Mucosa of rectum (tissue), 2 donors: ENCODE measurements at regions not wholly inside any gene's neighbourhood (a gene's known extent, or its start where the extent isn't known, plus 50 kb on each side); places are given as distances from the start of the nearest gene placed in this dataset.

ENCODE experiments used
- H3K27ac ChIP-seq, 2 donors: one replicate each; pipeline ENCODE4 v1.7.0; 2013; ENCODE audit warnings: inconsistent platforms in 2 of 2, low read depth in 2 of 2, low read length in 2 of 2
- H3K27me3 ChIP-seq, 2 donors: one replicate each; pipeline ENCODE4 v1.7.0; 2013; ENCODE audit warnings: low read length in 2 of 2; ENCODE audit not compliant: control insufficient read depth in 2 of 2, insufficient read depth in 2 of 2
- H3K36me3 ChIP-seq, 2 donors: one replicate each; pipeline ENCODE4 v1.7.0; 2013; ENCODE audit warnings: low read length in 2 of 2; ENCODE audit not compliant: control insufficient read depth in 2 of 2, insufficient read depth in 2 of 2
- H3K4me1 ChIP-seq, 2 donors: one replicate each; pipeline ENCODE4 v1.7.0; 2013; ENCODE audit warnings: low read length in 2 of 2, mild to moderate bottlenecking in 1 of 2; ENCODE audit not compliant: control insufficient read depth in 2 of 2, insufficient read depth in 2 of 2
- H3K4me3 ChIP-seq, 2 donors: one replicate each; pipeline ENCODE4 v1.7.0; 2013; ENCODE audit warnings: low read length in 2 of 2
- H3K9ac ChIP-seq, 2 donors: one replicate each; pipeline ENCODE4 v1.7.0; 2013; ENCODE audit warnings: low read length in 2 of 2, low read depth in 1 of 2, mild to moderate bottlenecking in 1 of 2
- H3K9me3 ChIP-seq, 2 donors: one replicate each; pipeline ENCODE4 v1.7.0; 2013; ENCODE audit warnings: low read length in 2 of 2; ENCODE audit not compliant: control insufficient read depth in 2 of 2
- donor health status: healthy.
- donor health status: Normal muscosa, but diverticular disease.

DNA sequence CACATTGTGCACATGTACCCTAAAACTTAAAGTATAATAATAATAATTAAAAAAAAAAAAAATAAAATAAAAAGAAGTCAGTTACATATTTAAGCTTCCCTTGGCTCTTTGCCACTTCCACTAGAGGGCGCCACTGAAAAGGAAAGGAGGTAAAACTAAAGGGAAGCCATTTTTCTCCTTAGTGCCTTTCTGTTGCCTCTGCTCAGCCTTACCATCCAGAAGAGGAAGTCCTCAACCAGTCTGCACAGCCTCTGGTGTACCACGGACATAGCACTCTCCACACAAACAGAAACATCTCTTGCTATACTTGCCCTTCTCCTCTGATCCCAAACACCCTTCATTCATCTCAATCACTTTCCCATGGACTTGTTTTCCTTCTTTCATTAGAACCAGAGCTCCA is 169.0 kb upstream of the EEA1 start:
- Histone ChIP-seq H3K27me3 (no peaks in the 10 kb centered on the region), H3K9ac (no peak overlapping the region), H3K9me3 (no peaks in the 10 kb centered on the region), H3K4me3 (no peak overlapping the region), H3K4me1 (peaks cover 0 to 4% of the 10 kb centered on the region in 2 donors), H3K36me3 (no peaks in the 10 kb centered on the region), H3K27ac (no peak overlapping the region)

DNA sequence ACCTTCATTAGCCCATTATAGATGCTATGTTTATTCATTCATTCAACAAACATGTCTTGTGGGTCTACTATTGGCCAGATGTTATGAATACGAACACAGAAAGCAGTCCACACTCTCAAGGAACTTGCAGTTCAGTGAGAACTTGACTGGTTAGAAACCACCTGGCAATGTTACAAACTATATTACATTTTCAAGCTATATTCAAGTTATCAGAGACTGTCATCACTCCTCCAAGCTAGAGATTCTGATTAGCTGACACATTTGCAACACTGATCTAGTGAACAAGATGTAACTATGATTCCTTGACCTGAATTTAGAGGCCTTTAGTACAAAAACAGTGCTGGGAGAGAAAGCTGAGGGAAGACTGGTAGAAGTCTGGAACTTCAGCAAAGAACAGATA is 170.7 kb upstream of the EEA1 start:
- Histone ChIP-seq H3K4me3 (no peak overlapping the region), H3K9me3 (no peaks in the 10 kb centered on the region), H3K27ac (no peak overlapping the region), H3K27me3 (no peaks in the 10 kb centered on the region), H3K36me3 (no peaks in the 10 kb centered on the region), H3K9ac (no peak overlapping the region), H3K4me1 (peaks cover 0 to 4% of the 10 kb centered on the region in 2 donors)

DNA sequence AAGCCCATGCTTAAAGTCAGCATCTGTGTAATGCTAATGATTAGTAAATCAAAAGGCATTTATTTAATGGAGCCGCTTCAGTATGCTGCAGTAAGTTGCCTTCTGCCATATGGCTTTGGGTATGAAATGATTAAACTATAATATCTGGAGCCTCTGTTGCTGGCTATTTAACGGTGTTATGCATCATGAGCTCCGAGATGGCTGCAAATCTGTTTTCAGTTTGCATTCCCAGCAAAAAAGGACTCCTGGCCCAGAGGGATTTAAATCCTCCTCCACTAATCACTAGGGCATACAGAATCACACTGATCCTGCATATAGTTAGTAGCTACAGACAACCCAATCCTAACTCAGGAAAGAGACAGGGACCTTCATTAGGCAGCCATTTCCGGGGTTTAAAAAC is 171.5 kb upstream of the EEA1 start:
- Histone ChIP-seq H3K27ac (no peak overlapping the region), H3K4me1 (peaks cover 0 to 4% of the 10 kb centered on the region in 2 donors), H3K27me3 (no peaks in the 10 kb centered on the region), H3K9ac (no peak overlapping the region), H3K9me3 (no peaks in the 10 kb centered on the region), H3K36me3 (no peaks in the 10 kb centered on the region), H3K4me3 (no peak overlapping the region)

DNA sequence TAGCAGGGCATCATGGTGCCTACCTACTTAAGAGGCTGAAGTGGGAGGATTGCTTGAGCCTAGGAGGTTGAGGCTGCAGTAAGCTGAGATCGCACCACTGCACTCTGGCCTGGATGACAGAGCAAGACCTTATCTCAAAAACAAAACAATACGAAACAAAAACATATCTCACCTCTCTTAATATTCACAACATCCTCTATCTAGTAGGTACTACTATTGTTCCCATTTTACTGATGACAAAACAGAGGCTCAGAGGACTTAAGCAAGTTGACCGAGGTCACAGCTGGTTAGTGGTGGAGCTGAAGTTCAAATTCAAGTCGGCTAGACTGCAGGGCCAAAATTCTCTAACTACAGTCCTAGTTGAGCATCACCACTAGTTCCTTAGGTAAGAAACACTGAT is 172.3 kb upstream of the EEA1 start:
- H3K27me3 ChIP-seq = no peaks in the 10 kb centered on the region
- no peak overlapping the region for H3K4me3 ChIP-seq
- H3K4me1 ChIP-seq = peaks cover 0 to 4% of the 10 kb centered on the region in 2 donors
- no peaks in the 10 kb centered on the region for H3K9me3 ChIP-seq
- H3K36me3 ChIP-seq = no peaks in the 10 kb centered on the region
- no peak overlapping the region for H3K9ac ChIP-seq
- H3K27ac ChIP-seq = no peak overlapping the region

DNA sequence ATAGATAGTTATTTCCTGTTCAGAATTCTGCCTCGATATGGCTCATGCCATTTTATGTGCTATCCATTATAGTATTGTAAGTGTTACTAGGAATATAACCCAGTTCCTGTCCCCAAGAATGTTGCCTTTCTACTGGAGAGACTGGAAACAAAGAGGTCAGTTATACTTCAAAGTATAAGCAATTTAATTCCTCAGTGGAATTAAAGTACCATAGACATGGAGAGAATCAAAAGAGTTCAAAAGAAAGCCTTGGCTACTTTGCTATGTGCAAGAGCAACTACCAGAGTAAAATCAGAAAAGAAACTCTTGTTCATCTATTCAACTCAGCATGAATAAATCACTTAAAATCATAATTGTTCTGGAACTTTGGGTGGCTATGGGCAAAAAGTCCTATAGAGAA is 173.2 kb upstream of the EEA1 start:
- no peaks in the 10 kb centered on the region for H3K27me3 ChIP-seq
- H3K9me3 ChIP-seq = no peaks in the 10 kb centered on the region
- H3K4me1 ChIP-seq = peaks cover 0 to 4% of the 10 kb centered on the region in 2 donors
- no peak overlapping the region for H3K4me3 ChIP-seq
- no peak overlapping the region for H3K27ac ChIP-seq
- H3K9ac ChIP-seq = no peak overlapping the region
- H3K36me3 ChIP-seq = no peaks in the 10 kb centered on the region

DNA sequence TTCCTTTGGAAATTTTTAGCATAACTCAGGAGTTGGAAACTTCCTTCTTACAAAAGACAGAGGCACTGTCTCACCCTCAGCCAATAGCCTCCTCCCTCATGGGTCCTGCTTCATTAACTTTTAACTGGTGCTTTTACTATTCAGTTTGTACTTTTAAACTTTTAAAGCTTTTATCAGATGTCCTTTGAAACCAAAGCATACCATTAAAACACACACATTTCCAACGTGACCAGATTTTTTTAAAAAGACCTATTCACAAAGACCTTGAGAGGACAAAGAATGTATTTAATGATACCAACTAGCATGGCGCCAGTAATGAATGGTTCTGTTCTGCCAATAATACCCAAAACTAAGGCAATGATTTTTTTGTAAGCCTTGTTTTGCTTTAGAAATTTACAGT is 173.6 kb upstream of the EEA1 start:
- H3K36me3 ChIP-seq = no peaks in the 10 kb centered on the region
- H3K4me3 ChIP-seq = no peak overlapping the region
- no peak overlapping the region for H3K9ac ChIP-seq
- no peaks in the 10 kb centered on the region for H3K9me3 ChIP-seq
- H3K4me1 ChIP-seq = peaks cover 0 to 4% of the 10 kb centered on the region in 2 donors
- H3K27me3 ChIP-seq = no peaks in the 10 kb centered on the region
- no peak overlapping the region for H3K27ac ChIP-seq

DNA sequence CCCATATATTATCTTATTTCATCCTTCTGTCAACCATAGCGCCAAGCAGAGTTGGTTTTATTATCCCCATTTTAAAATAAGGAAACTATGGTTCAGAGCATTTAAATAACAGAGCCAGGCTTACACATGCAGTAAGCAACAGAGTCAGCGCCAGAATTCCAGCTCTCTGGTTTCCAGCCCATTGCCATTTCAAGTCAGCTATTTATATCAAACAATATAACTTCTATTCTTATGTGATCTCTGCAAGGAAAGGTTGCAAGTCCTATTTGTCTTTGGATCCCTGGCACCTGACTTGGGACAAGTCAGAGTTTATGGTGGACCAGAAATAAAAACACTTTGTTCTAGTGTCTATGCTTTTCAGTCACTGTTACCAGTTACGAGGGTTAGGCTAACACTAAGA is 174.1 kb upstream of the EEA1 start:
- H3K4me1 ChIP-seq = peaks cover 0 to 4% of the 10 kb centered on the region in 2 donors
- no peak overlapping the region for H3K4me3 ChIP-seq
- no peaks in the 10 kb centered on the region for H3K9me3 ChIP-seq
- no peaks in the 10 kb centered on the region for H3K36me3 ChIP-seq
- no peaks in the 10 kb centered on the region for H3K27me3 ChIP-seq
- no peak overlapping the region for H3K27ac ChIP-seq
- H3K9ac ChIP-seq = no peak overlapping the region

DNA sequence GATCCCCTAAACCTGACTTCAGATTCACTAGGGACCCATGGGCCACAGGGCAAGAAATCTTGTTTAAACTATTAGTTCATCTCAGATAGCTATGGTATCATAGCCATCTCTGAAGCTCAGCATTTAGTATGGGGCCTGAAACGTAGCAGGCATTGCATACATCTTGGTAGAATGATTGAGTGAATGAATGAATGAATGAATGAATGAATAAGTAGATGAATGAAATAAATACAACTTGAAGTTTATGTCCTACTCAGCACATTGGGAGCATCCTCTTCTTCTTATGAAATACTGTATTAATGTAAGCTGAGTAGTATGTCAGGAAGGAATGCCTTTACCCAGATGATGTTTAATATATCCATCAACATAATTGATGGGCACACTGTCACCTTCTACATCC is 175.4 kb upstream of the EEA1 start:
- Histone ChIP-seq H3K27me3 (no peaks in the 10 kb centered on the region), H3K36me3 (no peaks in the 10 kb centered on the region), H3K27ac (no peak overlapping the region), H3K9me3 (no peaks in the 10 kb centered on the region), H3K9ac (no peak overlapping the region), H3K4me1 (peaks cover 0 to 4% of the 10 kb centered on the region in 2 donors), H3K4me3 (no peak overlapping the region)

DNA sequence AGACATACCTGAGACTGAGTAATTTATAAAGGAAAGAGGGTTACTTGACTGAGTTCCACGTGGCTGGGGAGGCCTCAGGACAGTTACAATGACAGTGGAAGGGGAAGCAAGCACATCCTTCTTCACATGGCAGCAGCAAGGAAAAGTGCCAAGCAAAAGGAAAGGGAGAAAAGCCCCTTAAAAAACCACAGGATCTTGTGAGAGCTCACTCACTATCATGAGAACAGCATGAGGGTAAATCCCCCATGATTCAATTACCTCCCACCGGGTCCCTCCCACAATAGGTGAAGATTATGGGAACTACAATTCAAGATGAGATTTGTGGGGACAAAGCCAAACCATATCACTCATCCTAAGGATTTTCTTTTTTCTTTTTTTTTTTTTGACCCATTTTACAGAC is 177.8 kb upstream of the EEA1 start:
- no peak overlapping the region for H3K27ac ChIP-seq
- no peaks in the 10 kb centered on the region for H3K27me3 ChIP-seq
- peaks cover 0 to 4% of the 10 kb centered on the region in 2 donors for H3K4me1 ChIP-seq
- no peak overlapping the region for H3K4me3 ChIP-seq
- H3K9me3 ChIP-seq = no peaks in the 10 kb centered on the region
- H3K9ac ChIP-seq = no peak overlapping the region
- no peaks in the 10 kb centered on the region for H3K36me3 ChIP-seq

DNA sequence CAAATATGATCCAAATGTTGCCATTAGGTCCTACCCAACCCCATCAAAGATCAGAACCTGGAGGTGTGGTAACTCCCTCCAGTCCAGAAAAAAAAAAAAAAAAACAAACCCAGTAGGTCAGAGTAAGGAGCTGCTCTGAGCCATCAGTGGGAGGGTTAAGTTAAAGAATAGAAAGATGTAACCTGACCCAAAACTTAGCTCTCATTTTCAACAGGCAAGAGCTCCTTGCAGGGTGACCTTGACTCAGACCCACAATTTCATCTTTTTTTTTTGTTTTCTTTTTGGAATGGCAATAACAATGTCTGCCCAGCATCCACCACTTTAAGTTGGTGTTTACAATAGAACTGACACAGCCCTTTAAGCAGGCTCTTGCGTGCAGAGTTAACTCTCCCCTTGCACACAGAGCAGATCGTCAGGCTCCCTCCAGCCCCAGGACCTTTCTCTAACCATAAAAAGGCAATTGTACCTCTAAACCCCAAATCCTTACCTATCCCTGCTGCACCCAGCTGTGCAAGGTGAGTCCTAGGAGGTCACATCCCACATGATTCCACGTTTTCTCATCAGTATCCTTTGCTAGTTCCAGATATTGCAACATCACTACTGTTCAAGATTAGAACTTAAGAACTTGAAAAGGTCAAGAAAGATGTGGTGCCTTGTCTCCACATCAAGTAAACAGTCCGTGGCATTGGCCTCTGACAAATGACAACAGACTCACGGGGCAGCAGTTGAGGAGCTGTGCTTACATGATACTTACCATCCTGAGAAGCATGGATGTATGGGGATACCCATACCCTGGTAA is 178.6 kb upstream of the EEA1 start:
- Histone ChIP-seq H3K4me1 (no peaks in the 10 kb centered on the region), H3K27me3 (no peaks in the 10 kb centered on the region), H3K27ac (no peak overlapping the region)

More for the DNA sequence above, 178.6 kb upstream of the EEA1 start:
- no peaks in the 10 kb centered on the region for H3K36me3 ChIP-seq
- no peak overlapping the region for H3K4me3 ChIP-seq
- no peaks in the 10 kb centered on the region for H3K9me3 ChIP-seq
- H3K9ac ChIP-seq = no peak overlapping the region
